ENCODE measurements at regions not wholly inside any gene's neighbourhood (a gene's known extent, or its start where the extent isn't known, plus 50 kb on each side); places are given as distances from the start of the nearest gene placed in this dataset.

DNA sequence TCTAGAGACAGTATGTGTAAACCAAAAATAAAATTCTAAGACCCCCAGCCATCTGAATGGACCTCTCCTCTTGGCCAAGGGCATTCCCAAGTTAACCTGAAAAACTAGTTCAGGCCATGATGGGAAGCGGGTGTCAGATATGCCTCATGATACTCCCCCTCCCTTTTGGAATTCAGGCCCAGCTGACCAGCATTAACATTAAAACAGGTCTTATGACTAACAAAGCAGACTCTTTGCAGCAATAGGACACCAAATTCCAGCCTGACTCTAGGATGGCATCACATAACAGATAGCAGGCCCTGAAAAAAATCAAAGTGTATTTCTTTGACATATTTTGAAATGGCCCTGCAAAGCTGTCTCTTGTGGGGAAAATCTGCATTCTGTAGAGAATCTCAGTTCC lies 73.3 kb upstream of the L3MBTL4 start:
- Histone ChIP-seq H3K4me1 (ENCODE audit: insufficient read depth, low read length, poor library complexity, severe bottlenecking) (no peaks in the 10 kb centered on the region), H3K4me2 (ENCODE audit: low read depth, low read length, poor library complexity, severe bottlenecking) (no peak overlapping the region), H3K9me3 (ENCODE audit: insufficient read depth, low read depth, low read length) (no peaks in the 10 kb centered on the region)

DNA sequence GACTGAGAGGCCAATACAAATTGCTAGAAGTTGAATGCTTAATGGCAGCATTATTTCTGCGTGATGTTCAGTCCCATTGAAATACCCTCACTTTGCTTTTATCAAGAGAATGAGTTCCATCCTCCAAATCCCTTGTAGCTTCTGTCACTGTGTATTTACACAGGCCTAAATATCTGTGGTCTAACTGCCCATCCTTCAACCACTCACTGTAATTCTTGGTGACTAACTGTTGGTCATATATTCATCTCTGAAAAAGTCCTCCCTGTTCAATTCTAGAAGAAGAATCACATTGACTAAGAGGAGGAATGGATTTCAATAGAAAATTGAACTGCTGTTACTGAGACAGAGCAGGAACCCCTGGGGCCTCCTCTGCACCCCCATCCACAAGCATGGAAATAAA lies 74.2 kb upstream of the L3MBTL4 start:
- H2AFZ ChIP-seq (ENCODE audit: low read length) = no peak overlapping the region
- H3K27me3 ChIP-seq (ENCODE audit: insufficient read depth, low read length, poor library complexity, severe bottlenecking) = no peaks in the 10 kb centered on the region
- no peaks in the 10 kb centered on the region for H3F3A ChIP-seq (ENCODE audit: low read depth)
- H3K4me2 ChIP-seq (ENCODE audit: low read depth, low read length, poor library complexity, severe bottlenecking) = no peak overlapping the region
- no peaks in the 10 kb centered on the region for H3K79me2 ChIP-seq (ENCODE audit: insufficient read depth, low read length)
- no peak overlapping the region for H3K4me3 ChIP-seq (ENCODE audit: low read length, poor library complexity, severe bottlenecking)
- TF ChIP-seq, protein P1, sequence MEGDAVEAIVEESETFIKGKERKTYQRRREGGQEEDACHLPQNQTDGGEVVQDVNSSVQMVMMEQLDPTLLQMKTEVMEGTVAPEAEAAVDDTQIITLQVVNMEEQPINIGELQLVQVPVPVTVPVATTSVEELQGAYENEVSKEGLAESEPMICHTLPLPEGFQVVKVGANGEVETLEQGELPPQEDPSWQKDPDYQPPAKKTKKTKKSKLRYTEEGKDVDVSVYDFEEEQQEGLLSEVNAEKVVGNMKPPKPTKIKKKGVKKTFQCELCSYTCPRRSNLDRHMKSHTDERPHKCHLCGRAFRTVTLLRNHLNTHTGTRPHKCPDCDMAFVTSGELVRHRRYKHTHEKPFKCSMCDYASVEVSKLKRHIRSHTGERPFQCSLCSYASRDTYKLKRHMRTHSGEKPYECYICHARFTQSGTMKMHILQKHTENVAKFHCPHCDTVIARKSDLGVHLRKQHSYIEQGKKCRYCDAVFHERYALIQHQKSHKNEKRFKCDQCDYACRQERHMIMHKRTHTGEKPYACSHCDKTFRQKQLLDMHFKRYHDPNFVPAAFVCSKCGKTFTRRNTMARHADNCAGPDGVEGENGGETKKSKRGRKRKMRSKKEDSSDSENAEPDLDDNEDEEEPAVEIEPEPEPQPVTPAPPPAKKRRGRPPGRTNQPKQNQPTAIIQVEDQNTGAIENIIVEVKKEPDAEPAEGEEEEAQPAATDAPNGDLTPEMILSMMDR (conservative IDR thresholded peaks at IDR 0.05; ENCODE audit: low read length) = no peak
- TF ChIP-seq EZH2phosphoT487 (IDR thresholded peaks at IDR 0.05; ENCODE audit: borderline replicate concordance) = no peak
- no peaks in the 10 kb centered on the region for H3K9me3 ChIP-seq (ENCODE audit: insufficient read depth, low read depth, low read length)
- H3K9me2 ChIP-seq (replicated peaks; ENCODE audit: low read depth, low read length) = no peaks in the 10 kb centered on the region
- H3K4me1 ChIP-seq (ENCODE audit: insufficient read depth, low read length, poor library complexity, severe bottlenecking) = no peaks in the 10 kb centered on the region
- H3K36me3 ChIP-seq (ENCODE audit: insufficient read depth, low read length) = no peaks in the 10 kb centered on the region
- H4K20me1 ChIP-seq (ENCODE audit: insufficient read depth, low read length, poor library complexity, severe bottlenecking) = no peaks in the 10 kb centered on the region
- H3K9ac ChIP-seq (ENCODE audit: low read depth, low read length, poor library complexity, severe bottlenecking) = no peak overlapping the region

More for the DNA sequence above, 73.3 kb upstream of the L3MBTL4 start:
- Histone ChIP-seq H3K36me3 (ENCODE audit: insufficient read depth, low read length) (no peaks in the 10 kb centered on the region), H3K9ac (ENCODE audit: low read depth, low read length, poor library complexity, severe bottlenecking) (no peak overlapping the region), H4K20me1 (ENCODE audit: insufficient read depth, low read length, poor library complexity, severe bottlenecking) (no peaks in the 10 kb centered on the region), H3K79me2 (ENCODE audit: insufficient read depth, low read length) (no peaks in the 10 kb centered on the region), H3K9me2 (replicated peaks; ENCODE audit: low read depth, low read length) (no peaks in the 10 kb centered on the region), H3K4me3 (ENCODE audit: low read length, poor library complexity, severe bottlenecking) (no peak overlapping the region), H3K27me3 (ENCODE audit: insufficient read depth, low read length, poor library complexity, severe bottlenecking) (no peaks in the 10 kb centered on the region), H2AFZ (ENCODE audit: low read length) (no peak overlapping the region), H3F3A (ENCODE audit: low read depth) (no peaks in the 10 kb centered on the region)
- TF ChIP-seq EZH2phosphoT487 (IDR thresholded peaks at IDR 0.05; ENCODE audit: borderline replicate concordance) = no peak
- TF ChIP-seq, protein P1 (conservative IDR thresholded peaks at IDR 0.05; ENCODE audit: low read length) = no peak

DNA sequence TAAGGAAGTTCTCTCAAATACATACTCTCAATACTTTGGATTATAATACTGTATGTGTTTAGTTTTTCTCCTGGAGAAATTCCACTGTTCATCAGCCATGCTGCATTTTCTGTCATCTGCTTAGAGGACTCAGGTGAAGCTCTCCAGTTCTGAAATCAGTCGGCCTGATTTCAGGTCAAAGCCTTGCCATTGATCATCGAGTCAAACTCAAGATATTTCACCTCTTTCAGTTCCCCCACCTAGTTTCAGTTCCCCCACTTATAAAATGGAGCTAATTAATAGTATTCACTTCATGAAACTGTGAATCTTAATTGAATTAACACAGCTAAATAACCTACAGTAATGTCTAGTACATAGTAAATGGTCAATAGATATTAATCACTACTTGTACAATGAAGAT lies 75.3 kb upstream of the L3MBTL4 start:
- no peaks in the 10 kb centered on the region for H3K9me3 ChIP-seq (ENCODE audit: insufficient read depth, low read depth, low read length)
- H3K4me2 ChIP-seq (ENCODE audit: low read depth, low read length, poor library complexity, severe bottlenecking) = no peak overlapping the region
- no peaks in the 10 kb centered on the region for H3F3A ChIP-seq (ENCODE audit: low read depth)
- H3K9me2 ChIP-seq (replicated peaks; ENCODE audit: low read depth, low read length) = no peaks in the 10 kb centered on the region
- no peak for TF ChIP-seq EZH2phosphoT487 (IDR thresholded peaks at IDR 0.05; ENCODE audit: borderline replicate concordance)
- TF ChIP-seq, protein P1 (conservative IDR thresholded peaks at IDR 0.05; ENCODE audit: low read length) = no peak
- no peaks in the 10 kb centered on the region for H3K4me1 ChIP-seq (ENCODE audit: insufficient read depth, low read length, poor library complexity, severe bottlenecking)
- no peaks in the 10 kb centered on the region for H3K27me3 ChIP-seq (ENCODE audit: insufficient read depth, low read length, poor library complexity, severe bottlenecking)
- no peak overlapping the region for H3K4me3 ChIP-seq (ENCODE audit: low read length, poor library complexity, severe bottlenecking)
- no peaks in the 10 kb centered on the region for H3K79me2 ChIP-seq (ENCODE audit: insufficient read depth, low read length)
- H4K20me1 ChIP-seq (ENCODE audit: insufficient read depth, low read length, poor library complexity, severe bottlenecking) = no peaks in the 10 kb centered on the region
- H3K9ac ChIP-seq (ENCODE audit: low read depth, low read length, poor library complexity, severe bottlenecking) = no peak overlapping the region
- H3K36me3 ChIP-seq (ENCODE audit: insufficient read depth, low read length) = no peaks in the 10 kb centered on the region
- no peak overlapping the region for H2AFZ ChIP-seq (ENCODE audit: low read length)

All from Loucy (cell line).